GM12878 (cell line): ENCODE measurements at regions not wholly inside any gene's neighbourhood (a gene's known extent, or its start where the extent isn't known, plus 50 kb on each side); places are given as distances from the start of the nearest gene placed in this dataset.

Experiments
- ATAC-seq: fragments of 200-7000 bp; cut with Tn5 transposase; 3 replicates; pipeline ENCODE4 v1.9.1; 2020; ENCODE audit warnings: mild to moderate bottlenecking, moderate library complexity
- BruUV-seq: library from RNA; stranded (reverse); fragments of 400-500 nt; replicated peaks from 2 replicates; lab custom pipeline; 2021; lab: Mats Ljungman, UMichigan
- CTCF ChIA-PET: fragments of 300-600 bp; sonication (Branson Sonifier 250); formaldehyde crosslinking; extraction: SDS; loops from one replicate; lab custom pipeline; 2021; ENCODE audit warnings: inconsistent platforms; lab: Yijun Ruan, JAX
- POLR2A ChIA-PET: fragments of 350-600 bp; formaldehyde crosslinking; extraction: SDS; loops from one replicate; lab custom pipeline; 2021; ENCODE audit warnings: inconsistent platforms; lab: Charles Lee
- RAD21 ChIA-PET: fragments of 300-600 bp; sonication (Branson Sonifier 250); formaldehyde crosslinking; loops from one replicate; lab custom pipeline; 2023; ENCODE audit warnings: antibody characterized with exemption; ENCODE audit not compliant: unreplicated experiment; lab: Charles Lee
- SMC1A ChIA-PET: fragments of 300-600 bp; sonication (Branson Sonifier 250); formaldehyde crosslinking; loops from one replicate; lab custom pipeline; 2023; ENCODE audit not compliant: unreplicated experiment, uncharacterized antibody; lab: Charles Lee
- DNase-seq: peaks from one replicate; pipeline ENCODE4 v3.0.0-alpha.2; 2011; ENCODE audit warnings: low read depth, low spot score
- FAIRE-seq: peaks from 3 replicates; lab custom pipeline; 2011; peaks lifted over from hg19 to GRCh38; lab: Jason Lieb, UNC
- H2AFZ ChIP-seq: 2 replicates; pipeline ENCODE4 v1.6.0; 2011; ENCODE audit warnings: low read depth, low read length, control low read depth; ENCODE audit not compliant: control insufficient read depth
- H3K27ac ChIP-seq: 2 replicates; pipeline ENCODE4 v1.5.1; 2011; ENCODE audit warnings: control low read depth; ENCODE audit not compliant: control insufficient read depth, insufficient read depth
- H3K27me3 ChIP-seq, 2 experiments: replicated peaks in 1 of 2; 2 replicates each; pipeline versions ENCODE4 v1.6.0 to v1.6.1; 2011; ENCODE audit warnings: low read length in 1 of 2; ENCODE audit not compliant: control insufficient read depth in 2 of 2, insufficient read depth in 2 of 2
- H3K36me3 ChIP-seq, 2 experiments: 2 replicates each; pipeline ENCODE4 v1.5.1; 2011; ENCODE audit warnings: low read length in 1 of 2; ENCODE audit not compliant: control insufficient read depth in 2 of 2, insufficient read depth in 2 of 2
- H3K4me1 ChIP-seq: 2 replicates; pipeline ENCODE4 v1.6.1; 2011; ENCODE audit warnings: mild to moderate bottlenecking, low read length, moderate library complexity, mixed read lengths; ENCODE audit not compliant: control insufficient read depth, insufficient read depth
- H3K4me2 ChIP-seq: 2 replicates; pipeline ENCODE4 v1.6.0; 2011; ENCODE audit warnings: control low read depth; ENCODE audit not compliant: control insufficient read depth, insufficient read depth
- H3K4me3 ChIP-seq: fragments of 200-600 bp; sonication (generic); 2 replicates; pipeline ENCODE4 v1.5.1; 2016
- H3K79me2 ChIP-seq: 2 replicates; pipeline ENCODE4 v1.6.0; 2011; ENCODE audit warnings: low read length; ENCODE audit not compliant: control insufficient read depth, insufficient read depth
- H3K9ac ChIP-seq: 2 replicates; pipeline ENCODE4 v1.8.0; 2011; ENCODE audit warnings: low read length, control low read depth, mixed read lengths; ENCODE audit not compliant: control insufficient read depth, insufficient read depth
- H3K9me3 ChIP-seq: replicated peaks from 3 replicates; pipeline ENCODE4 v1.5.1; 2011; ENCODE audit warnings: mild to moderate bottlenecking, low read length; ENCODE audit not compliant: control insufficient read depth, insufficient read depth
- H4K20me1 ChIP-seq: 2 replicates; pipeline ENCODE4 v1.6.0; 2011; ENCODE audit not compliant: control insufficient read depth, insufficient read depth
- ATF2 ChIP-seq: IDR thresholded peaks from 2 replicates; pipeline ENCODE4 v1.6.1; 2012; ENCODE audit warnings: low read length, inconsistent platforms
- BCLAF1 ChIP-seq: fragments of 450-650 bp; IDR thresholded peaks from 2 replicates; pipeline ENCODE4 v1.6.1; 2017; ENCODE audit warnings: antibody characterized with exemption, mild to moderate bottlenecking, moderate library complexity
- BRCA1 ChIP-seq: IDR thresholded peaks from 2 replicates; pipeline ENCODE4 v1.6.1; 2011; ENCODE audit warnings: low read depth, low read length, improper control_type of control experiment
- CEBPZ ChIP-seq: fragments of 150-350 bp; IDR thresholded peaks from 2 replicates; pipeline ENCODE4 v1.6.1; 2016; ENCODE audit warnings: low read depth, low read length
- GATAD2B ChIP-seq: fragments of 450-650 bp; conservative IDR thresholded peaks from 2 replicates; pipeline ENCODE4 v1.6.1; 2017; ENCODE audit warnings: low read depth, mild to moderate bottlenecking, moderate library complexity
- HDAC6 ChIP-seq: fragments of 200-600 bp; sonication (generic); IDR thresholded peaks from one replicate; pipeline ENCODE4 v1.8.0; 2017; ENCODE audit warnings: antibody characterized with exemption; ENCODE audit not compliant: unreplicated experiment
- IKZF1 ChIP-seq: fragments of 450-650 bp; conservative IDR thresholded peaks from 2 replicates; pipeline ENCODE4 v1.6.1; 2017; ENCODE audit warnings: antibody characterized with exemption, mild to moderate bottlenecking
- NFIC ChIP-seq: IDR thresholded peaks from 2 replicates; pipeline ENCODE4 v1.6.1; 2012; ENCODE audit warnings: low read depth, mild to moderate bottlenecking, inconsistent platforms, low read length, moderate library complexity
- NFXL1 ChIP-seq: fragments of 450-650 bp; IDR thresholded peaks from 2 replicates; pipeline ENCODE4 v1.6.1; 2017; ENCODE audit warnings: antibody characterized with exemption, mild to moderate bottlenecking, borderline replicate concordance
- POLR2AphosphoS2 ChIP-seq: IDR thresholded peaks from 2 replicates; pipeline ENCODE4 v1.6.1; 2011; ENCODE audit warnings: low read depth, mild to moderate bottlenecking, low read length, improper control_type of control experiment, moderate library complexity
- SREBF2 ChIP-seq: IDR thresholded peaks from 2 replicates; pipeline ENCODE4 v1.6.1; 2012; ENCODE audit warnings: mild to moderate bottlenecking, low read length
- ZNF622 ChIP-seq: fragments of 450-650 bp; IDR thresholded peaks from 2 replicates; pipeline ENCODE4 v1.6.1; 2017; ENCODE audit warnings: mild to moderate bottlenecking, inconsistent platforms
- WGBS: methylation state at CpG from one replicate; pipeline ENCODE4 v1.1.6; 2016; ENCODE audit warnings: low lambda C conversion rate; ENCODE audit not compliant: insufficient replicate concordance, insufficient coverage; ENCODE audit errors: missing lambda C conversion rate; 5-methylcytosine and 5-hydroxymethylcytosine counted together
- in situ Hi-C: fragments of 300-500 bp; cut with MboI; formaldehyde crosslinking; loops from 9 replicates; pipeline ENCODE4 v1.14.3; 2018; ENCODE audit warnings: mixed read lengths
- intact Hi-C: fragments of 100-400 bp; cut with micrococcal nuclease; formaldehyde crosslinking; loops from one replicate; pipeline ENCODE4 v1.14.2; 2022; ENCODE audit not compliant: unreplicated experiment

- CTCF ChIA-PET = no interaction called here
- RAD21 ChIA-PET = no interaction called here
- H4K20me1 ChIP-seq = no peaks in the 10 kb centered on the region
- POLR2A ChIA-PET = no interaction called here
- in situ Hi-C loops = no loop called here
- H3K4me3 ChIP-seq = no peak overlapping the region
- no peaks in the 10 kb centered on the region for H3K27me3 ChIP-seq
- no peak for FAIRE-seq
- H3K79me2 ChIP-seq = no peaks in the 10 kb centered on the region
- BruUV-seq = no TSS peak
- SMC1A ChIA-PET = interaction anchor here (0.7 kb wide), 1 partner anchor 22 kb away, joined by 3 read pairs; no protein-coding TSS in a partner anchor
- TF ChIP-seq CEBPZ = no peak
- no peak for TF ChIP-seq ZNF622
- no peak for TF ChIP-seq NFXL1
- no peak for TF ChIP-seq HDAC6
- TF ChIP-seq POLR2AphosphoS2 = no peak
- no peak for TF ChIP-seq SREBF2
- TF ChIP-seq IKZF1 = no peak
- no peak for TF ChIP-seq NFIC
- no peak for TF ChIP-seq BRCA1
- TF ChIP-seq GATAD2B = no peak
- no peak for TF ChIP-seq BCLAF1
- no peak for TF ChIP-seq ATF2
- no peak for DNase-seq
- H3K9ac ChIP-seq = no peak overlapping the region
- H3K4me2 ChIP-seq = no peak overlapping the region
- no peaks in the 10 kb centered on the region for H3K4me1 ChIP-seq
- ATAC-seq = no peak
- no peak overlapping the region for H2AFZ ChIP-seq
- H3K36me3 ChIP-seq = no peaks in the 10 kb centered on the region
- H3K9me3 ChIP-seq = no peaks in the 10 kb centered on the region
- intact Hi-C loops = no loop called here
- H3K27ac ChIP-seq = no peak overlapping the region
- WGBS = 14% methylated on average over 3 of the region's 3 CpGs
These were observed 363.4 kb downstream of the NPR3 start for GRCh38 chr5:33074548-33074947.
